Nephron (organoid): ENCODE measurements at regions not wholly inside any gene's neighbourhood (a gene's known extent, or its start where the extent isn't known, plus 50 kb on each side); places are given as distances from the start of the nearest gene placed in this dataset.

Source experiments
- H3K27ac Mint-ChIP-seq, 3 experiments: 2 replicates each; pipeline ENCODE4 v1.8.0; 2020; ENCODE audit warnings: mixed read lengths in 3 of 3, mild to moderate bottlenecking in 2 of 3, moderate library complexity in 1 of 3
- H3K27me3 Mint-ChIP-seq: 2 replicates; pipeline ENCODE4 v1.8.0; 2021; ENCODE audit warnings: low read depth, mild to moderate bottlenecking, moderate library complexity, mixed read lengths
- H3K36me3 Mint-ChIP-seq: 2 replicates; pipeline ENCODE4 v1.8.0; 2020; ENCODE audit warnings: low read depth, mixed read lengths
- H3K4me1 Mint-ChIP-seq: 2 replicates; pipeline ENCODE4 v1.8.0; 2020; ENCODE audit warnings: mixed read lengths
- H3K4me3 Mint-ChIP-seq, 3 experiments: 2 replicates each; pipeline ENCODE4 v1.8.0; 2020; ENCODE audit warnings: mild to moderate bottlenecking in 3 of 3, mixed read lengths in 3 of 3, moderate library complexity in 2 of 3
- H3K9me3 Mint-ChIP-seq: 2 replicates; pipeline ENCODE4 v1.8.0; 2020; ENCODE audit warnings: mixed read lengths
- TF ChIP-seq, protein P1 (sequence below), 3 experiments: fragments of 200-600 bp; sonication (generic); IDR thresholded peaks; one replicate each; pipeline ENCODE4 v1.5.0; 2021; ENCODE audit warnings: antibody characterized with exemption in 3 of 3; ENCODE audit not compliant: unreplicated experiment in 3 of 3

DNA sequence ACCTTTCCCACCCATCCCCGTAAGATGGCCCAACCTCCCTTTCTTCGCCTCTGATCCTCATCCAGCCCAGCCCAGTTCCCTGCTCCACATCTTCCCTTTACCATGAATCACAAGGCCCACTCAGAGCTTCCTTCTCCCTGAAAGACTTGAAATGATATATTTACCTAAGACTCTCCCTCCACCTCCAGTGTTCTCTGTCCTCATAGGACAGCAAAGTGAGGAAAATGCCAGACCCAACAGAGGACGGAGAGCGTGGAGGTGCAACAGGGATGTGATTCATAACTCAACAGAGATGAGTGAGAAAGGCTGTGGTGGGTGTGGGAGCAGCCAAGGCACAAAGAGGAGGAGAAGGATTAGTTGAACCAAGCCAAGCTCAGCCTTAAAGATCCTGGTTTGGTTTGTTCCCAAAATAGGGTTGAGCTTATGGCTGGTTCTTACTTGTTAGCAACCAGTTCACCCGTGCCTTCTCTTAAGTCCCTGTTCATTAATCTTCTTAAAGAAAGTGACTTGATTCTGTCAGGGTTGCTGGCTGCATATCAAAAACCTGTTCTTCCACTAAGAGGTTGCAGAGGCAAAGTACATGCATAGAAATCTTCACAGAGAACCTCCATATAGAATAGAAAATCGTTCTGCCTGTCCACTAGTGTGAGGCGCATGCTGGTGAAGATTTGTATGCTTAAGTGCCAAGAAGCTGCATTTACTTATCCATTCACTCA lies 183.2 kb downstream of the ACTL7B start:
- no peaks in the 10 kb centered on the region for H3K36me3 Mint-ChIP-seq
- TF ChIP-seq, protein P1, sequence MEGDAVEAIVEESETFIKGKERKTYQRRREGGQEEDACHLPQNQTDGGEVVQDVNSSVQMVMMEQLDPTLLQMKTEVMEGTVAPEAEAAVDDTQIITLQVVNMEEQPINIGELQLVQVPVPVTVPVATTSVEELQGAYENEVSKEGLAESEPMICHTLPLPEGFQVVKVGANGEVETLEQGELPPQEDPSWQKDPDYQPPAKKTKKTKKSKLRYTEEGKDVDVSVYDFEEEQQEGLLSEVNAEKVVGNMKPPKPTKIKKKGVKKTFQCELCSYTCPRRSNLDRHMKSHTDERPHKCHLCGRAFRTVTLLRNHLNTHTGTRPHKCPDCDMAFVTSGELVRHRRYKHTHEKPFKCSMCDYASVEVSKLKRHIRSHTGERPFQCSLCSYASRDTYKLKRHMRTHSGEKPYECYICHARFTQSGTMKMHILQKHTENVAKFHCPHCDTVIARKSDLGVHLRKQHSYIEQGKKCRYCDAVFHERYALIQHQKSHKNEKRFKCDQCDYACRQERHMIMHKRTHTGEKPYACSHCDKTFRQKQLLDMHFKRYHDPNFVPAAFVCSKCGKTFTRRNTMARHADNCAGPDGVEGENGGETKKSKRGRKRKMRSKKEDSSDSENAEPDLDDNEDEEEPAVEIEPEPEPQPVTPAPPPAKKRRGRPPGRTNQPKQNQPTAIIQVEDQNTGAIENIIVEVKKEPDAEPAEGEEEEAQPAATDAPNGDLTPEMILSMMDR (IDR thresholded peaks at IDR 0.05; ENCODE audit: unreplicated experiment in 3 of 3) = no peak
- no peak overlapping the region for H3K4me3 Mint-ChIP-seq
- no peak overlapping the region for H3K27ac Mint-ChIP-seq
- H3K4me1 Mint-ChIP-seq = no peaks in the 10 kb centered on the region
- H3K27me3 Mint-ChIP-seq = peaks cover 11% of the 10 kb centered on the region
- H3K9me3 Mint-ChIP-seq = no peaks in the 10 kb centered on the region

DNA sequence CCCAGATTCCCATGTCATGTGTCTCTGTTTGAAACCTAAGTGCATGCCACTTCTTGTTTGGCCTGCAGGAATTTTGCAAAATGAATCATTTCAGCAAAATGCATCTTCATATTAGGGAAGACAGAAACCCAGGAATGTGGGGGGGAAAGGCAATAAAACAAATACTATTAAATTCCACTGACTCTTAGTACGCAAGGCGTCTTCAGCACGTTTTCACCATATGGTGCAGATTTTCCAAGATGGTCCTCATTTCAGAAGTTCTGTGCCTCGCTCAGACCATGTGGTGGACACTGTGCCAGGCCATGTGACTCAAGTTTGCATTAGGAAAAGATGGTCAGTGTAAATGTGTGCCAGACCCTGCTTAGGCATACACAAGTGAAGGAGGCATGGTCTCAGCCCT lies 184.0 kb downstream of the ACTL7B start:
- TF ChIP-seq, protein P1 (IDR thresholded peaks at IDR 0.05; ENCODE audit: unreplicated experiment in 3 of 3) = no peak
- Mint-ChIP-seq H3K4me1 (no peaks in the 10 kb centered on the region), H3K36me3 (no peaks in the 10 kb centered on the region), H3K9me3 (no peaks in the 10 kb centered on the region), H3K4me3 (no peak overlapping the region), H3K27me3 (peaks cover 11% of the 10 kb centered on the region), H3K27ac (no peak overlapping the region)

DNA sequence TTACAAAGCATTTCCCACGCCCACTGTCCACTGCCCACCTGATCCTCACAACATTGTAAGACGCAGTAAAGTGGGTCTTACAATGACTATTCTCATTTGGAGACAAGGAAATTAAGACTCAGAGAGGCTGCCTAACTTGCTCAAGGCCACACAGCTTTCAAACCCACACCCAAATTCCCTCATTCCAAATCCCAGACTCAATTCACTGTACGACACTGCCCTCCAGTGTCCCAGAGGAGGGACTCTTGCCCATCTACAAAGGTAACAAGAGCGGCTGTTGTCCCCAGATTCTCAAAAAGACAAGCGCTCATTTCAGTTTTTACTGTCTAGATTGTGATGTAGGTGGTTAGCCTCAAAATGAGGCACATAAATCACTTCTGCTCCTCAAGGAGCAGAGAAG lies 184.6 kb downstream of the ACTL7B start:
- no peak overlapping the region for H3K27ac Mint-ChIP-seq
- no peaks in the 10 kb centered on the region for H3K4me1 Mint-ChIP-seq
- no peaks in the 10 kb centered on the region for H3K9me3 Mint-ChIP-seq
- TF ChIP-seq, protein P1 (IDR thresholded peaks at IDR 0.05; ENCODE audit: unreplicated experiment in 3 of 3) = peak in 1 of 3 experiments; percentile 7
- peaks cover 11% of the 10 kb centered on the region for H3K27me3 Mint-ChIP-seq
- H3K4me3 Mint-ChIP-seq = no peak overlapping the region
- no peaks in the 10 kb centered on the region for H3K36me3 Mint-ChIP-seq

DNA sequence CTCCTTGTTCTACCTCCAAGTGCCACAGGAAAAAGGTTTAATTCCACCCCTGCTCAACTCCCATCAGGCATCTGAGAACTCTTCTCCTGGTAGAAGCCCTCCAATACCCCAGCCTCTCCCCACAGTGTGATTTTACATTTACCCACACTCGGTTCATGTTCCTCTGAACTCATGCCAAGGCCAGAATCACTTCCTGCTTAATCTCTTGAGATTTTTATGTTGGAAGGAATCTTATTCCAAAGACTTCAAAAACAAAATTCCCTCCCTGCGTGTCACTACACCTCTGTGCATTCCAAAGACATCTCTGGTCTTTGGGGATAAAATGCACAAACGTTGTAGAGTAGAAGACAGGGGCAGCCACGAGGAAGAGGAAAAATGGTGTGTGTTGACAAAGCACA lies 186.8 kb downstream of the ACTL7B start:
- Mint-ChIP-seq H3K4me3 (no peak overlapping the region), H3K27ac (no peak overlapping the region), H3K4me1 (peaks cover 16% of the 10 kb centered on the region), H3K27me3 (peaks cover 11% of the 10 kb centered on the region), H3K36me3 (no peaks in the 10 kb centered on the region), H3K9me3 (no peaks in the 10 kb centered on the region)
- TF ChIP-seq, protein P1 (IDR thresholded peaks at IDR 0.05; ENCODE audit: unreplicated experiment in 3 of 3) = no peak

DNA sequence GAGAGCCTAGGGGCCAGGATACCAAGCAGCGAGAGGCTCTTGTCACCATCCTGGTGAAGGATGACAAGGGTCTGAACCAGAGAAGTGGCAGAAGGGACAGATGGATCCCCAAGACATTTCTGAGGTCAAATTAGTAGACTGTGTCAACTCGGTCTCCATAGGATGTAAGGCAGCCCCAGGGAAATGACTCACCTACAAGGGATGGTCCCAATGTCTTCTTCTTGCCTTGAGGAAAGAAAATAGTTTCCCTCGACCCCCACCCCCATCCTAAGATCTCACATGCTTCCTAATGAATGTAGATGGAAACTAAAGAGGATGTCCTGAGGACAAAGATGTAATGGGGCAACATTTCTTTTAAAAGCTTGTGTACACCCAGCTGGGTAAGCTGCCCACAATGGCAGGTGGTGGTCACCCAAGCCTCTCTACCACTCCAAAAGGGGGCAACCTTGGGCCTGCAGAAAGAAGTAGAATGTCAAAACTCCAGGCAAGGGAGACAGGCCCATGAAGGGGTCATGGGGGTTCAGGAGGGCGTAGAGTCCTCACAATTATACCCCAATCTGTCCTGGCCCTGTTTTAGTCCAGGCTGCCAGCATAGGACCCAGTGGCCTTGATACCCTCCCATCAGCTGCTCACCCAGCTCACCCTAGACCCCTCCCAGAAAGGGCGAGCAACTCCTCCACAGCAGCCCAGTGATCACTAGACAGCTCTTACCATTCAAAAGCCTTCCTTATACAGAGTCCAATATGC lies 187.4 kb downstream of the ACTL7B start:
- H3K4me1 Mint-ChIP-seq = peaks cover 17% of the 10 kb centered on the region
- H3K27ac Mint-ChIP-seq = no peak overlapping the region
- H3K36me3 Mint-ChIP-seq = no peaks in the 10 kb centered on the region
- TF ChIP-seq, protein P1 (IDR thresholded peaks at IDR 0.05; ENCODE audit: unreplicated experiment in 3 of 3) = no peak
- no peaks in the 10 kb centered on the region for H3K9me3 Mint-ChIP-seq
- H3K27me3 Mint-ChIP-seq = peaks cover 11% of the 10 kb centered on the region
- H3K4me3 Mint-ChIP-seq = no peak overlapping the region
